Adipocyte (in vitro differentiated cells): ENCODE measurements at regions not wholly inside any gene's neighbourhood (a gene's known extent, or its start where the extent isn't known, plus 50 kb on each side); places are given as distances from the start of the nearest gene placed in this dataset.

Experiments used
- DNase-seq: peaks from one replicate; pipeline ENCODE4 v3.0.0-alpha.2; 2015; ENCODE audit warnings: low read depth
- H3K27me3 ChIP-seq: replicated peaks from 2 replicates; pipeline ENCODE4 v1.7.0; 2013; ENCODE audit warnings: mild to moderate bottlenecking, low read length, moderate library complexity; ENCODE audit not compliant: control insufficient read depth, insufficient read depth
- H3K36me3 ChIP-seq: 2 replicates; pipeline ENCODE4 v1.7.0; 2013; ENCODE audit warnings: low read length, mild to moderate bottlenecking, moderate library complexity; ENCODE audit not compliant: control insufficient read depth, insufficient read depth, severe bottlenecking
- H3K4me1 ChIP-seq: 2 replicates; pipeline ENCODE4 v1.7.0; 2013; ENCODE audit warnings: mild to moderate bottlenecking, low read length, moderate library complexity; ENCODE audit not compliant: control insufficient read depth, insufficient read depth
- H3K4me3 ChIP-seq: 2 replicates; pipeline ENCODE4 v1.7.0; 2013; ENCODE audit warnings: mild to moderate bottlenecking, low read length, moderate library complexity
- H3K9ac ChIP-seq: 2 replicates; pipeline ENCODE4 v1.7.0; 2013; ENCODE audit warnings: mild to moderate bottlenecking, low read length, moderate library complexity
- H3K9me3 ChIP-seq: 2 replicates; pipeline ENCODE4 v1.7.0; 2013; ENCODE audit warnings: mild to moderate bottlenecking, low read length, moderate library complexity; ENCODE audit not compliant: control insufficient read depth

GRCh38 chr2:164439885-164440284 is 181.4 kb downstream of the GRB14 start:
- Histone ChIP-seq H3K27me3 (no peaks in the 10 kb centered on the region), H3K36me3 (no peaks in the 10 kb centered on the region), H3K4me3 (no peak overlapping the region), H3K4me1 (no peaks in the 10 kb centered on the region), H3K9ac (no peak overlapping the region), H3K9me3 (no peaks in the 10 kb centered on the region)
- no peak for DNase-seq

GRCh38 chr2:164439235-164439634 is 182.0 kb downstream of the GRB14 start:
- no peak for DNase-seq
- H3K9ac ChIP-seq: no peak overlapping the region
- no peaks in the 10 kb centered on the region for H3K27me3 ChIP-seq
- no peaks in the 10 kb centered on the region for H3K36me3 ChIP-seq
- H3K4me1 ChIP-seq: no peaks in the 10 kb centered on the region
- no peaks in the 10 kb centered on the region for H3K9me3 ChIP-seq
- H3K4me3 ChIP-seq: no peak overlapping the region

GRCh38 chr2:164438490-164439205 is 182.6 kb downstream of the GRB14 start:
- no peaks in the 10 kb centered on the region for H3K4me1 ChIP-seq
- no peaks in the 10 kb centered on the region for H3K36me3 ChIP-seq
- H3K9me3 ChIP-seq: no peaks in the 10 kb centered on the region
- no peak for DNase-seq
- no peak overlapping the region for H3K4me3 ChIP-seq
- H3K27me3 ChIP-seq: no peaks in the 10 kb centered on the region
- no peak overlapping the region for H3K9ac ChIP-seq

GRCh38 chr2:164436131-164436530 is 185.2 kb downstream of the GRB14 start:
- DNase-seq: no peak
- H3K4me3 ChIP-seq: no peak overlapping the region

GRCh38 chr2:164430166-164430783 is 191.0 kb downstream of the GRB14 start:
- peak; percentile 83 for DNase-seq
- no peaks in the 10 kb centered on the region for H3K27me3 ChIP-seq

More at GRCh38 chr2:164436131-164436530, 185.2 kb downstream of the GRB14 start:
- Histone ChIP-seq H3K9ac (no peak overlapping the region), H3K9me3 (no peaks in the 10 kb centered on the region), H3K27me3 (no peaks in the 10 kb centered on the region), H3K36me3 (no peaks in the 10 kb centered on the region), H3K4me1 (no peaks in the 10 kb centered on the region)

GRCh38 chr2:164429354-164429753 is 191.9 kb downstream of the GRB14 start:
- Histone ChIP-seq H3K4me1 (no peaks in the 10 kb centered on the region), H3K4me3 (no peak overlapping the region)

More at GRCh38 chr2:164430166-164430783, 191.0 kb downstream of the GRB14 start:
- H3K9ac ChIP-seq: no peak overlapping the region
- H3K4me3 ChIP-seq: no peak overlapping the region
- H3K4me1 ChIP-seq: no peaks in the 10 kb centered on the region
- H3K36me3 ChIP-seq: no peaks in the 10 kb centered on the region
- no peaks in the 10 kb centered on the region for H3K9me3 ChIP-seq

GRCh38 chr2:164427111-164427510 is 194.2 kb downstream of the GRB14 start:
- Histone ChIP-seq H3K36me3 (no peaks in the 10 kb centered on the region), H3K4me3 (no peak overlapping the region), H3K9ac (no peak overlapping the region), H3K9me3 (no peaks in the 10 kb centered on the region), H3K27me3 (no peaks in the 10 kb centered on the region), H3K4me1 (no peaks in the 10 kb centered on the region)
- no peak for DNase-seq

More at GRCh38 chr2:164429354-164429753, 191.9 kb downstream of the GRB14 start:
- no peak overlapping the region for H3K9ac ChIP-seq
- no peaks in the 10 kb centered on the region for H3K27me3 ChIP-seq
- no peak for DNase-seq
- H3K9me3 ChIP-seq: no peaks in the 10 kb centered on the region
- no peaks in the 10 kb centered on the region for H3K36me3 ChIP-seq

- Histone ChIP-seq H3K9me3 (no peaks in the 10 kb centered on the region), H3K4me3 (no peak overlapping the region), H3K4me1 (no peaks in the 10 kb centered on the region), H3K27me3 (no peaks in the 10 kb centered on the region), H3K36me3 (no peaks in the 10 kb centered on the region), H3K9ac (no peak overlapping the region)
- DNase-seq: no peak
These were observed 200.5 kb downstream of the GRB14 start for GRCh38 chr2:164420787-164421186.

- Histone ChIP-seq H3K36me3 (no peaks in the 10 kb centered on the region), H3K9me3 (no peaks in the 10 kb centered on the region), H3K4me1 (no peaks in the 10 kb centered on the region), H3K4me3 (no peak overlapping the region), H3K27me3 (no peaks in the 10 kb centered on the region), H3K9ac (no peak overlapping the region)
- no peak for DNase-seq
These were observed 208.5 kb downstream of the GRB14 start for GRCh38 chr2:164412831-164413230.

- no peak for DNase-seq
- H3K4me3 ChIP-seq: no peak overlapping the region
- H3K27me3 ChIP-seq: no peaks in the 10 kb centered on the region
- no peaks in the 10 kb centered on the region for H3K4me1 ChIP-seq
- H3K36me3 ChIP-seq: no peaks in the 10 kb centered on the region
- no peaks in the 10 kb centered on the region for H3K9me3 ChIP-seq
- no peak overlapping the region for H3K9ac ChIP-seq
These were observed 231.9 kb downstream of the GRB14 start for GRCh38 chr2:164389411-164389810.

GRCh38 chr2:164388511-164388910 is 232.8 kb downstream of the GRB14 start:
- Histone ChIP-seq H3K9me3 (no peaks in the 10 kb centered on the region), H3K9ac (no peak overlapping the region), H3K27me3 (no peaks in the 10 kb centered on the region), H3K36me3 (no peaks in the 10 kb centered on the region), H3K4me3 (no peak overlapping the region), H3K4me1 (no peaks in the 10 kb centered on the region)
- peak; percentile 77 for DNase-seq
